HEK293T (cell line): ENCODE measurements at regions not wholly inside any gene's neighbourhood (a gene's known extent, or its start where the extent isn't known, plus 50 kb on each side); places are given as distances from the start of the nearest gene placed in this dataset.

Source experiments
- ARNT ChIP-seq: fragments of 450-650 bp; IDR thresholded peaks from 2 replicates; pipeline ENCODE4 v1.6.1; 2017; ENCODE audit warnings: mild to moderate bottlenecking
- ELF4 ChIP-seq: fragments of 450-650 bp; IDR thresholded peaks from 2 replicates; pipeline ENCODE4 v1.6.1; 2017; ENCODE audit warnings: antibody characterized with exemption
- FOXA1 ChIP-seq: fragments of 450-650 bp; IDR thresholded peaks from 2 replicates; pipeline ENCODE4 v1.6.1; 2016; ENCODE audit warnings: mild to moderate bottlenecking
- FOXK2 ChIP-seq: fragments of 450-650 bp; IDR thresholded peaks from 2 replicates; pipeline ENCODE4 v1.6.1; 2016; ENCODE audit warnings: mild to moderate bottlenecking
- FOXM1 ChIP-seq: fragments of 450-650 bp; IDR thresholded peaks from 2 replicates; pipeline ENCODE4 v1.6.1; 2017; ENCODE audit warnings: mild to moderate bottlenecking, borderline replicate concordance
- HDGF ChIP-seq: fragments of 450-650 bp; IDR thresholded peaks from 2 replicates; pipeline ENCODE4 v1.6.1; 2017; ENCODE audit warnings: antibody characterized with exemption, borderline replicate concordance
- L3MBTL2 ChIP-seq: fragments of 450-650 bp; conservative IDR thresholded peaks from 2 replicates; pipeline ENCODE4 v1.6.1; 2016; ENCODE audit warnings: mild to moderate bottlenecking
- SP1 ChIP-seq: fragments of 450-650 bp; IDR thresholded peaks from 2 replicates; pipeline ENCODE4 v1.6.1; 2017
- SUZ12 ChIP-seq: fragments of 450-650 bp; IDR thresholded peaks from 2 replicates; pipeline ENCODE4 v1.6.1; 2016; ENCODE audit warnings: mild to moderate bottlenecking
- TF ChIP-seq, protein P1 (sequence below): fragments of 450-650 bp; IDR thresholded peaks from 2 replicates; pipeline ENCODE4 v1.6.1; 2016

- TF ChIP-seq ELF4: no peak
- TF ChIP-seq SUZ12: no peak
- no peak for TF ChIP-seq ARNT
- TF ChIP-seq SP1: no peak
- no peak for TF ChIP-seq FOXK2
- TF ChIP-seq FOXM1: no peak
- TF ChIP-seq L3MBTL2: no peak
- TF ChIP-seq FOXA1: no peak
- TF ChIP-seq HDGF: no peak
- TF ChIP-seq, protein P1, sequence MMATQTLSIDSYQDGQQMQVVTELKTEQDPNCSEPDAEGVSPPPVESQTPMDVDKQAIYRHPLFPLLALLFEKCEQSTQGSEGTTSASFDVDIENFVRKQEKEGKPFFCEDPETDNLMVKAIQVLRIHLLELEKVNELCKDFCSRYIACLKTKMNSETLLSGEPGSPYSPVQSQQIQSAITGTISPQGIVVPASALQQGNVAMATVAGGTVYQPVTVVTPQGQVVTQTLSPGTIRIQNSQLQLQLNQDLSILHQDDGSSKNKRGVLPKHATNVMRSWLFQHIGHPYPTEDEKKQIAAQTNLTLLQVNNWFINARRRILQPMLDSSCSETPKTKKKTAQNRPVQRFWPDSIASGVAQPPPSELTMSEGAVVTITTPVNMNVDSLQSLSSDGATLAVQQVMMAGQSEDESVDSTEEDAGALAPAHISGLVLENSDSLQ: no peak
Observed at GRCh38 chr20:40591119-40591518, 97.9 kb downstream of the MAFB start.
